Panc1 (cell line): ENCODE measurements at regions not wholly inside any gene's neighbourhood (a gene's known extent, or its start where the extent isn't known, plus 50 kb on each side); places are given as distances from the start of the nearest gene placed in this dataset.

Source experiments
- ATAC-seq: fragments of 200-7000 bp; cut with Tn5 transposase; 2 replicates; pipeline ENCODE4 v1.9.1; 2020; ENCODE audit warnings: mild to moderate bottlenecking, moderate library complexity
- BruUV-seq: library from RNA; stranded (reverse); fragments of 400-500 nt; replicated peaks from 2 replicates; lab custom pipeline; 2021; lab: Mats Ljungman, UMichigan
- CTCF ChIA-PET: fragments of 300-600 bp; sonication (Branson Sonifier 250); formaldehyde crosslinking; loops from one replicate; lab custom pipeline; 2022; ENCODE audit warnings: antibody characterized with exemption; lab: Charles Lee
- POLR2A ChIA-PET: fragments of 300-600 bp; sonication (Branson Sonifier 250); formaldehyde crosslinking; loops from one replicate; lab custom pipeline; 2022; ENCODE audit warnings: antibody characterized with exemption; lab: Charles Lee
- DNase-seq: peaks from one replicate; pipeline ENCODE4 v3.0.0-alpha.2; 2010; ENCODE audit warnings: low read depth, low spot score
- H3K27ac ChIP-seq: 2 replicates; pipeline ENCODE4 v1.5.1; 2011; ENCODE audit warnings: mild to moderate bottlenecking, low read length, inconsistent platforms
- H3K27me3 ChIP-seq: fragments of 200-500 bp; sonication (Bioruptor generic); 2 replicates; pipeline ENCODE4 v1.6.0; 2014; ENCODE audit warnings: low read length, inconsistent platforms; ENCODE audit not compliant: control insufficient read depth, insufficient read depth
- H3K36me3 ChIP-seq: fragments of 200-500 bp; sonication (Bioruptor generic); 2 replicates; pipeline ENCODE4 v1.5.1; 2014; ENCODE audit warnings: inconsistent platforms, mild to moderate bottlenecking, low read length, moderate library complexity; ENCODE audit not compliant: control insufficient read depth, insufficient read depth
- H3K4me1 ChIP-seq: 2 replicates; pipeline ENCODE4 v1.5.1; 2011; ENCODE audit warnings: inconsistent platforms, mild to moderate bottlenecking, low read length, moderate library complexity; ENCODE audit not compliant: control insufficient read depth, insufficient read depth
- H3K4me3 ChIP-seq, 2 experiments: 2 replicates each; pipeline ENCODE4 v1.5.1; 2011 to 2012; ENCODE audit warnings: low read depth in 2 of 2, low read length in 2 of 2, mild to moderate bottlenecking in 2 of 2, inconsistent platforms in 1 of 2, moderate library complexity in 1 of 2
- H3K9me3 ChIP-seq: fragments of 200-500 bp; sonication (Bioruptor generic); 2 replicates; pipeline ENCODE4 v1.5.1; 2014; ENCODE audit warnings: low read depth, mild to moderate bottlenecking, inconsistent platforms, low read length, moderate library complexity; ENCODE audit not compliant: control insufficient read depth, insufficient read depth
- POLR2AphosphoS5 ChIP-seq: IDR thresholded peaks from 2 replicates; pipeline ENCODE4 v1.6.1; 2012; ENCODE audit warnings: mild to moderate bottlenecking, low read depth, low read length, moderate library complexity
- REST ChIP-seq, 2 experiments: IDR thresholded peaks; 2 replicates each; pipeline ENCODE4 v1.6.1; 2011 to 2012; ENCODE audit warnings: low read depth in 2 of 2, control low read depth in 1 of 2, low read length in 1 of 2, mild to moderate bottlenecking in 1 of 2, moderate library complexity in 1 of 2; ENCODE audit not compliant: insufficient read depth in 1 of 2
- SIN3A ChIP-seq: IDR thresholded peaks from 2 replicates; pipeline ENCODE4 v1.6.1; 2012; ENCODE audit warnings: low read depth, mild to moderate bottlenecking, low read length, moderate library complexity, borderline replicate concordance; ENCODE audit not compliant: insufficient read depth
- TCF7L2 ChIP-seq: IDR thresholded peaks from 2 replicates; pipeline ENCODE4 v1.6.1; 2011; ENCODE audit warnings: mild to moderate bottlenecking, low read depth, low read length, inconsistent platforms
- in situ Hi-C: cut with HindIII; loops from 2 replicates; pipeline ENCODE4 v1.10.0; 2016; ENCODE audit warnings: low sequenced_read_pairs, low pct_unique_long_range_greater_than_20kb
- intact Hi-C: fragments of 100-400 bp; cut with micrococcal nuclease; formaldehyde crosslinking; loops from one replicate; pipeline ENCODE4 v1.10.0; 2022; ENCODE audit not compliant: unreplicated experiment
- TF ChIP-seq, protein P1 (sequence below): fragments of 450-650 bp; IDR thresholded peaks from 2 replicates; pipeline ENCODE4 v1.5.1; 2017; ENCODE audit warnings: mild to moderate bottlenecking

- Histone ChIP-seq H3K9me3 (peaks cover 7% of the 10 kb centered on the region; the same call in 1 of the 2 replicates), H3K4me1 (no peaks in the 10 kb centered on the region), H3K27ac (no peak overlapping the region), H3K27me3 (no peaks in the 10 kb centered on the region), H3K4me3 (no peak overlapping the region), H3K36me3 (no peaks in the 10 kb centered on the region)
- TF ChIP-seq REST (IDR thresholded peaks at IDR 0.05; ENCODE audit: insufficient read depth in 1 of 2, low read depth in 2 of 2, low read length in 1 of 2) (no peak), SIN3A (no peak), POLR2AphosphoS5 (no peak), TCF7L2 (no peak)
- TF ChIP-seq, protein P1, sequence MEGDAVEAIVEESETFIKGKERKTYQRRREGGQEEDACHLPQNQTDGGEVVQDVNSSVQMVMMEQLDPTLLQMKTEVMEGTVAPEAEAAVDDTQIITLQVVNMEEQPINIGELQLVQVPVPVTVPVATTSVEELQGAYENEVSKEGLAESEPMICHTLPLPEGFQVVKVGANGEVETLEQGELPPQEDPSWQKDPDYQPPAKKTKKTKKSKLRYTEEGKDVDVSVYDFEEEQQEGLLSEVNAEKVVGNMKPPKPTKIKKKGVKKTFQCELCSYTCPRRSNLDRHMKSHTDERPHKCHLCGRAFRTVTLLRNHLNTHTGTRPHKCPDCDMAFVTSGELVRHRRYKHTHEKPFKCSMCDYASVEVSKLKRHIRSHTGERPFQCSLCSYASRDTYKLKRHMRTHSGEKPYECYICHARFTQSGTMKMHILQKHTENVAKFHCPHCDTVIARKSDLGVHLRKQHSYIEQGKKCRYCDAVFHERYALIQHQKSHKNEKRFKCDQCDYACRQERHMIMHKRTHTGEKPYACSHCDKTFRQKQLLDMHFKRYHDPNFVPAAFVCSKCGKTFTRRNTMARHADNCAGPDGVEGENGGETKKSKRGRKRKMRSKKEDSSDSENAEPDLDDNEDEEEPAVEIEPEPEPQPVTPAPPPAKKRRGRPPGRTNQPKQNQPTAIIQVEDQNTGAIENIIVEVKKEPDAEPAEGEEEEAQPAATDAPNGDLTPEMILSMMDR = no peak
- ChIA-PET CTCF (no interaction called here), POLR2A (no interaction called here)
- no peak for ATAC-seq
- no TSS peak for BruUV-seq
- no peak for DNase-seq
- intact Hi-C loops (no loop called here), in situ Hi-C loops (no loop called here)
Observed at GRCh38 chr6:156029286-156029985, 573.8 kb upstream of the NOX3 start.

GRCh38 chr6:156028335-156029131, 572.9 kb upstream of the NOX3 start:
- intact Hi-C loops (no loop called here), in situ Hi-C loops (no loop called here)
- H3K27me3 ChIP-seq = no peaks in the 10 kb centered on the region
- ATAC-seq (no peak), DNase-seq (no peak)
- H3K4me3 ChIP-seq = no peak overlapping the region
- ChIA-PET POLR2A (no interaction called here), CTCF (no interaction called here)
- no peak for TF ChIP-seq TCF7L2
- TF ChIP-seq SIN3A = no peak
- TF ChIP-seq REST (IDR thresholded peaks at IDR 0.05; ENCODE audit: insufficient read depth in 1 of 2, low read depth in 2 of 2, low read length in 1 of 2) = no peak
- TF ChIP-seq POLR2AphosphoS5 = no peak
- TF ChIP-seq, protein P1 = no peak
- no peaks in the 10 kb centered on the region for H3K36me3 ChIP-seq
- H3K4me1 ChIP-seq = no peaks in the 10 kb centered on the region
- H3K27ac ChIP-seq = no peak overlapping the region
- H3K9me3 ChIP-seq = peaks cover 4% of the 10 kb centered on the region; the same call in 1 of the 2 replicates
- BruUV-seq = no TSS peak
